Activated CD8-positive, alpha-beta memory T cell treated with anti-CD3 and anti-CD28 coated beads for 4 hours (primary cell): ENCODE measurements at regions not wholly inside any gene's neighbourhood (a gene's known extent, or its start where the extent isn't known, plus 50 kb on each side); places are given as distances from the start of the nearest gene placed in this dataset.

Source experiments
- DNase-seq, 2 donors: peaks; one replicate each; pipeline ENCODE4 v3.0.0-alpha.2; 2020; ENCODE audit warnings: low read depth in 2 of 2

DNA sequence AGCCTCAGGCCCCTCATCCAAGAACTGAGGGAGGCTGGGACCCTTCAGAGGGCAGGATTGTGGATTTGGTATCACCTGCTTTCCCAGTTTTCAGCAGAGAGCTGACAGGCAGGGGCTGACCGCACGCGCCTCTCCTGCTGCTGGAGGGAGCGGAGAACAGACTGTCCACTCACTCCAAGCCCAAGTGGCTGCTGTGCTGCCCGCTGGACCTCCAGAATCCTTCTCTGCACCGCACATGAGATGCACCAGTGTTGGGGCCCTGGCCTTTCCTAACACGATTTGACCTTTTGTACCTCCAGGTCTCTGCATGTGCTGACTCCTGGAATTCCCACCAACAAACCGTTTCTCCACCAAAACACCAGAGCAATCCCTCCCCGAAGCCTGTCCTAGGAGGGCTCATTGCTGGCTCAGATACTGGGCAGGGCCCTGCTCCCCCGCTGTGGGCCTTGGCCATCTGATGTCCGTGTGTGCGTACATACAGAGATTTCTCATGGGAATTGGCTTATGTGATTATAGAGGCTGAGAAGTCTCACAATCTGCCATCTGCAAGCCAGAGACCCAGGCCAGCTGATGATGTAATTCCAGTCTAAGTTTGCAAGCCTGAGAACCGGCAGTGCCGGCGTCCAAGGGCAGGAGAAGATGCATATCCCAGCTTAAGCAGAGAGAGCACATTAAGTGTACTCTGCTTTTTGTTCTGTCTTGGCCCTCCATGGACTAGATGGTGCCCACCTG lies 141.7 kb downstream of the GADD45G start:
- DNase-seq = no peak

- no peak for DNase-seq
These were observed 142.8 kb downstream of the GADD45G start for GRCh38 chr9:89747596-89747995.

DNA sequence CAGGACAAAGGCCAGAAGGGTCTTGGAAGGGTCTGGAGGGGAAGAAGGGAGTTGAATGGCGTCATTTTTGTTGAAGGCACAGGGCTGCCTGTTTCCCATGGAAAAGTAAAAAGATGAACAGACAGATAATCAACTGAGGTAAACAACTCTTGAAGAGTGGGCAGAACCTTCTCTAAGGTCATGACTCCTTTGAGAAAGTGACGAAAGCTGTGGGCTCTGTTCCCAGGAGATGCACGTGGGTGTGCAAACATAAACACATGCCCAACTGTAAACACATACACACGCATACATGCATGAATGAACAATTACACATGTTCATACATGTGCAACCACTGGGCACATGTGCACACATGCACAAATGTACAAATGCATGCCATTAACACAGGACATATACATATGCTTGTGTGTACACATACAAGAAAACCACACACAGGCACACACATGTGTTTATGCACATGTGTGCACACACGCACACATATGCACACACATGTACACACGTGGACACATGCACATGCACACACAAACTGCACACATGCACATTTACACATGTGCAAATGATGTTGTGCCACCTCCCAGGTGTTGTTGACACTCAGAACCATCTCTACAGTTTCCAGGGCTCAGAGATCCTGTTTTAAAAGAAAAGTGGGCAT lies 143.3 kb downstream of the GADD45G start:
- no peak for DNase-seq

DNA sequence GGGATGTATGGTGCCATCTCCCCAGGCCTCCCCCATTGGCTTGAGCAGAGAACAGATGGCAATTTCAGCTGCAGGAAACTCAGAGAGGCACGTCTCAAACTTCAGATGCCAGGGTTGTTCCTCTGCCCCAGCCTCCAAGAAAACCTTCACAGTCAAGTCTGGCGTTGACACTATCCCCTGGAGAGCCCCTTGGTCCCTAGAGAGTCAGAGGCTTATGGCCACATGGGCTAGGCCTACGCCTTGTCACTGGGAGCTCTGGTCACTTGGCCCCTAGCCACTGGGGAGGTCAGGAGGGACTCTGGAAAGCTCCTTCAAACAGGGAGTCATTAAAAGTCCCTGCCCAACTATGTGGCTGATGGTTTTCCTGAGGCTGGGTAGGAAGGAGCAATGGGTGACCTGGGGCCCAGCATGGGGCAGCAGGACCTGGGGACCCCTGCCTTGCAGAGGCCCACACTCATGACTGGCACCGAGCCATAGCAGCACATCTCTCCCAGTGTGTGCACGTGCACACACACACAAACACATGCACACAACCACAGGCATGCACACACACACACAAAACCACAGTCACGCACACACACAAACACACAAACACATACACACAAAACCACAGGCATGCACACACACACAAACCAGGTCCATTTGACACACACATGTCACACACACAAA lies 144.2 kb downstream of the GADD45G start:
- no peak for DNase-seq

DNA sequence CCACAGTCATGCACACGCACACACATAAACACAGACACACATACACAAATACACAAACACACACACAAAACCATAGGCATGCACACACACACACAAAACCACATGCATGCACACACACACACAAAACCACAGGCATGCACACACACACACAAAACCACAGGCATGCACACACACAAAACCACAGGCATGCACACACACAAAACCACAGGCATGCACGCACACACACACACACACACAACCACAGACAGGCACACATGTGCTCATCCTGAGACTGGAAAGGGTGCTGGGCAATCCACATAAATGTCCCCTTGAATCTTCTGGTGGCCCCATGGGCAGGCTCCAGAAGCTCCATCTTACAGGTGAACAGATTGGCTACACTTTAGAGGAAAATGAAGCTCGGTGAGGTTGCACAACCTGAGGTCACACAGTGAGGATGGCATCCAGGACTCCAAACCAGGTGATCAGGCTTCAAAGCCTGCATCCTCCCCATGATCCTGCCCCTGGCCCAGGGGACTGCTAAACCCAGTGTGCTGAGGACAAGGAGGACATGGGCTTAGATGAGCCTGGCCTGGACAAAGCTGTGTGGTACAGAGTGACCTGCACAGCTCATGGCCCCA lies 144.8 kb downstream of the GADD45G start:
- DNase-seq = no peak

GRCh38 chr9:89750117-89750791 lies 145.4 kb downstream of the GADD45G start:
- DNase-seq = no peak

GRCh38 chr9:89751079-89751825 lies 146.4 kb downstream of the GADD45G start:
- no peak for DNase-seq

- no peak for DNase-seq
These were observed 147.3 kb downstream of the GADD45G start for GRCh38 chr9:89752154-89752553.

GRCh38 chr9:89753472-89754055 lies 148.8 kb downstream of the GADD45G start:
- DNase-seq = no peak

GRCh38 chr9:89754193-89754592 lies 149.4 kb downstream of the GADD45G start:
- DNase-seq = no peak

DNA sequence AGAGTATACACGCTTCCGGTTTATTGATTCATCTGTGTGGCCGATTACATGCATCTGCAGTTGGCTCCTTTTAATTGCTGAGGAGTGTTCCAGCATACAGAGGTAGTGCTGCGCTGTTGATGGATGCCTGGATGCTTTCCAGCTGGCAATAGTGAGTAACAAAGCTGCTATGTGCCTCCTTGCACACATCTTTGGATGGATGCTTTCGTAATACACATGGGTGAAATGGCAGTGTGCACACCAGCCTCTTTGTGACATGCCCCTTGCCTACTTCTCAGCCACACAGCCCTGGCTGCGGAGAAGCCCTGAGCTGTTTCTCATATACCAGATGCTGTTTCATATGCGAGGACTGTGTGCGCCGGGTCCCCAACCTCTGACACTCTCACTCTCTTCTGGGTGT lies 151.0 kb downstream of the GADD45G start:
- DNase-seq = no peak

GRCh38 chr9:89756891-89757537 lies 152.2 kb downstream of the GADD45G start:
- no peak for DNase-seq

DNA sequence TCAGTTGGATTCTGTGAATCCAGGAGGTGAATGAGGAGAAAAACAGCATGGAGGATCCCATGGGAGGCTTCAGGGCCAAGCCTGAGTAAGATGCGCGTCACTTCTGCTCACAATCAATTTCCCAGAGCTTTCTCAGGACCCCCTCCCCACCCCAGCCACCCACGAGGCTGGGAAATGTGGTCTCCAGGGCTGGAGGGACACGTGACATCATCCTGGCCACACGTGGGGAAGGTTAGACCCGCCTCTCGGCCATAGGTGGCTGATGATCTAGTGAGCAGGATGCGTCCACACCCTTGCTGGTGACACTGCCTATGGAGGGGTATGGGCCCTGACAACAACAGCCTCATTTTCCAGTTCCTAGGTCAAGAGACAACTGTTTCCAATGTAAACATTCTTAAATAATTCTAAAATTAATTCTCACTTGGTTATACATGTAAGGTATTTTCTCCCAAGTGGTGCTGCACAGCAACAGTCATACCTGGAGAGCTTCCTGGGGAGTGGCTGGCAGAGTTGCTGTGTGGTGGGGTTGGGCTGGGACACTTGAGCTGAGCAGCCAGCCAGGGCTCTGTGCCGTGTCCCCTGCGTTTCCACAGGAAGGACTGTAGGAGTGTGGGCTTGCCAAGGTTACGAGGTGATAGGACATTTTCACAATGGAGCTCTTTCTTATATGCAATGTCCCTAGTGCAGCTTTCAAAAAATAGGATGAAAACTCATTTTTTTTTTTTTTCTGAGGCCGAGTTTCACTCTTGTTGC lies 153.1 kb downstream of the GADD45G start:
- DNase-seq = no peak

- DNase-seq = no peak
These were observed 154.8 kb downstream of the GADD45G start for GRCh38 chr9:89759572-89759971.

- no peak for DNase-seq
These were observed 155.3 kb downstream of the GADD45G start for GRCh38 chr9:89760123-89760522.

DNA sequence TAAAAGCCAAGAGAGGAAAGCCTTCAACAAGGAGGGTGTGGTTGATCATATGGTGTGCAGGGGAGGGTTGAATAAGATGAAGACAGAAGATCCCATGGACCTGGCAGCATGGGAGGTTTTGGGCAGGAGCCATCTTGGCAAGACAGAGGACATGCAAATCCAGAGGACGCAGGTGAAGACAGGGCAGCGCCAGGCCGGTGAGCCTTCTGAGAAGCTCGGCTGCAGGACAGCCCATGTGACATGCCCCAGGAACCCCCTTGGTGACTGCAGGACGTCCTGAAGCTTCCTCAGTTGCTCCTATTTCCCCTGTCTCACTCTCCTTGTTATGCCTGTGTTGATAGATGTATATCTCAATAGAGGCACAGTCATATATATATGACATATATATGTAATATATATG lies 159.4 kb downstream of the GADD45G start:
- no peak for DNase-seq

- no peak for DNase-seq
These were observed 160.6 kb downstream of the GADD45G start for GRCh38 chr9:89765211-89765946.

DNA sequence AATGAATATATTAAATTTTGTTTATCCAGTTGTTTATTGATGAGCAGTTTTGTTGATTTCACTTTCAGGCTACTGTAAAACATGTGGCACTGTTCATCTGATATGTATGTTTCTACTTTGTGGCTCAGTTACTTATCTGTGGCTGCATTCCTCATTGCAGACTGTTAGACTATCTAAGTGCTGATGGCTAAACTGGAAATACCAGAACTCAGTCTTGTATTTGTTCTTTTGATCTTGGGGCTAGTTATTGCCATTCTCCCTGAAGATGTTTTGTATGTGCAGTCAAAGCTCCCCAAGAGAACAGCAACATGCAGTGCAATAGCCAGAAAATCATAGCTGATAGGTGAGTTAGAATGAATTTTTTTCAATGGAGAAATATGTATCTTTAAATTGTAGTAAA lies 162.2 kb downstream of the GADD45G start:
- no peak for DNase-seq

- DNase-seq = no peak
These were observed 163.2 kb downstream of the GADD45G start for GRCh38 chr9:89768051-89768450.
